Large intestine (tissue), 3 donors: ENCODE measurements at regions not wholly inside any gene's neighbourhood (a gene's known extent, or its start where the extent isn't known, plus 50 kb on each side); places are given as distances from the start of the nearest gene placed in this dataset.

Experiments
- DNase-seq, 2 donors: peaks; one replicate each; pipeline versions ENCODE4 v3.0.0 to v3.0.0-alpha.2; 2013
- H3K27ac ChIP-seq: one replicate; pipeline ENCODE4 v1.5.1; 2013; ENCODE audit warnings: low read length
- H3K27me3 ChIP-seq: 2 replicates; pipeline ENCODE4 v1.6.1; 2013; ENCODE audit warnings: low read length; ENCODE audit not compliant: control insufficient read depth, insufficient read depth
- H3K36me3 ChIP-seq: 2 replicates; pipeline ENCODE4 v1.6.1; 2013; ENCODE audit warnings: low read length; ENCODE audit not compliant: control insufficient read depth, insufficient read depth
- H3K4me1 ChIP-seq: one replicate; pipeline ENCODE4 v1.6.1; 2013; ENCODE audit warnings: low read length; ENCODE audit not compliant: control insufficient read depth, insufficient read depth
- H3K4me3 ChIP-seq: one replicate; pipeline ENCODE4 v1.5.1; 2013; ENCODE audit warnings: low read length
- H3K9me3 ChIP-seq: one replicate; pipeline ENCODE4 v1.6.1; 2013; ENCODE audit warnings: mild to moderate bottlenecking, low read depth, low read length, moderate library complexity; ENCODE audit not compliant: control insufficient read depth

DNA sequence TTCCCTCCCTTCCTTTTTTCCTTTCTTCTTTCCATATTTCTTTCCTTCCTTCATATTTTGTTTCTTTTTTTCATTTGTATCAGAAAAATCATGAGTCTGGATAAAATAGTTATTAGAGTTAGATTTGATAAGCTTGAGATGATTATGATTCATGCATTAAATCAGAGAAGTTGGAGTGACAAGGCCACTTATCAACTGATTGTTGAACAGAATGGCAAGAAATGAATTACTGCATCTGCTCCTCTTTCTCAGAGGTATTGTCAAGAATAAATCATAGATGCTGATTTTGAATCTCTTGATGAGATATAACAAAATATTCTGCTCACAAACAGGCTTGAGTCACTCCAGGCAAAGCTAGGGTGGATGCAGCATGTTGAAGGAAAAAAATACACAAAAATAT, 54.6 kb upstream of the ANO5 start:
- no peak for DNase-seq
- Histone ChIP-seq H3K4me1 (no peaks in the 10 kb centered on the region), H3K27ac (no peak overlapping the region), H3K4me3 (no peak overlapping the region), H3K27me3 (no peaks in the 10 kb centered on the region), H3K36me3 (no peaks in the 10 kb centered on the region), H3K9me3 (no peaks in the 10 kb centered on the region)
